Heart left ventricle (tissue), 16 donors: ENCODE measurements at regions not wholly inside any gene's neighbourhood (a gene's known extent, or its start where the extent isn't known, plus 50 kb on each side); places are given as distances from the start of the nearest gene placed in this dataset.
"Not testable (repeated sequence)": the region's sequence is repeated elsewhere in the genome, so short reads cannot be mapped to it uniquely, and the experiment has no call there.

Experiments used
- ATAC-seq, 4 donors: fragments of 200-7000 bp; cut with Tn5 transposase; one replicate each; pipeline ENCODE4 v1.9.1; 2020 to 2022; ENCODE audit warnings: moderate library complexity in 4 of 4, mild to moderate bottlenecking in 3 of 4, moderate number of reproducible peaks in 1 of 4
- DNase-seq, 5 donors: peaks; one replicate each; pipeline ENCODE4 v3.0.0-alpha.2; 2020
- H3K27ac ChIP-seq, 12 donors: fragments of 200-600 bp; sonication (generic) in 4 of 12; one replicate each; pipeline versions ENCODE4 v1.5.0 to v1.8.0; 2016 to 2022; ENCODE audit warnings: mild to moderate bottlenecking in 2 of 12
- H3K27me3 ChIP-seq, 9 donors: fragments of 200-600 bp; sonication (generic) in 2 of 9; one replicate each; pipeline versions ENCODE4 v1.5.1 to v1.8.0; 2016 to 2022; ENCODE audit warnings: mild to moderate bottlenecking in 3 of 9
- H3K36me3 ChIP-seq, 9 donors: fragments of 200-600 bp; sonication (generic) in 2 of 9; one replicate each; pipeline versions ENCODE4 v1.5.0 to v1.8.0; 2018 to 2022; ENCODE audit warnings: mild to moderate bottlenecking in 2 of 9
- H3K4me1 ChIP-seq, 12 donors: fragments of 200-600 bp; sonication (generic) in 4 of 12; one replicate each; pipeline versions ENCODE4 v1.5.0 to v1.8.0; 2016 to 2022; ENCODE audit warnings: mild to moderate bottlenecking in 3 of 12
- H3K4me3 ChIP-seq, 12 donors: fragments of 200-600 bp; sonication (generic) in 4 of 12; one replicate each; pipeline versions ENCODE4 v1.5.0 to v1.8.0; 2017 to 2022; ENCODE audit warnings: mild to moderate bottlenecking in 9 of 12, moderate library complexity in 4 of 12
- H3K9me3 ChIP-seq, 12 donors: fragments of 200-600 bp; sonication (generic) in 4 of 12; one replicate each; pipeline versions ENCODE4 v1.5.0 to v1.8.0; 2016 to 2022; ENCODE audit warnings: mild to moderate bottlenecking in 1 of 12
- POLR2A ChIP-seq, 2 donors: fragments of 450-650 bp; IDR thresholded peaks; one replicate each; pipeline ENCODE4 v1.6.1; 2017; ENCODE audit warnings: antibody characterized with exemption in 2 of 2, mild to moderate bottlenecking in 2 of 2, moderate library complexity in 2 of 2
- WGBS, 4 donors: extraction: QIAGEN DNeasy Blood & Tissue Kit in 2 of 4; methylation state at CpG; one replicate each; pipeline versions ENCODE4 v1.1.5 to v1.1.7; 2013 to 2018; 5-methylcytosine and 5-hydroxymethylcytosine counted together
- intact Hi-C, 10 donors: fragments of 100-400 bp; cut with DNase I; formaldehyde crosslinking; loops; one replicate each; pipeline versions ENCODE4 v1.11.1 to v1.14.2; 2022
- TF ChIP-seq, protein P1 (sequence below), 12 donors: fragments of 200-600 bp; sonication (generic) in 4 of 12; IDR thresholded peaks; one replicate each; pipeline versions ENCODE4 v1.5.0 to v1.8.0; 2018 to 2022; ENCODE audit warnings: antibody characterized with exemption in 12 of 12, mild to moderate bottlenecking in 5 of 12
- donor health status: ischemic (EF 13 %, LVEDD 7.1; RV severe dilation, severe dysfunction).
- donor health status: healthy with polysubstance abuse.
- donor health status: DM: no; HTN: yes; CAD: no.
- donor health status: DM: no; HTN: no; CAD: no.
- donor health status: ischemic (EF 25% LVEDD 6.9; RV normal size, moderate dysfunction).
- donor health status: ischemic (EF 25% LVEDD 5.7; RV mildly dilated, moderate dysfunction).
- donor health status: healthy.
- donor health status: DM: yes; HTN: yes; CAD: no.
- donor health status: ischemic (EF 35%, LVEDD 5.7; RV mildly dilated, moderate dysfunction).
- donor health status: nonischemic (EF 11% LVEDD 7.7; RV severe dilation, severe dysfunction).
- donor health status: DM: yes; HTN: yes; CAD: no.
- donor health status: PGD.
- donor health status: ischemic (EF 29% LVEDD 5.4; RV normal size, mild dysfunction).
- donor health status: nonischemic (EF 23%, LVEDD 6.1; RV moderate dilation, normal function).

GRCh38 chr5:167378894-167379723, 912.3 kb upstream of the WWC1 start:
- Histone ChIP-seq H3K27me3 (no peaks in the 10 kb centered on the region), H3K27ac (no peak overlapping the region), H3K36me3 (no peaks in the 10 kb centered on the region), H3K9me3 (no peaks in the 10 kb centered on the region), H3K4me3 (no peak overlapping the region), H3K4me1 (no peaks in the 10 kb centered on the region)
- DNase-seq (no peak), ATAC-seq (no peak)
- intact Hi-C loops: no loop called here
- TF ChIP-seq, protein P1, sequence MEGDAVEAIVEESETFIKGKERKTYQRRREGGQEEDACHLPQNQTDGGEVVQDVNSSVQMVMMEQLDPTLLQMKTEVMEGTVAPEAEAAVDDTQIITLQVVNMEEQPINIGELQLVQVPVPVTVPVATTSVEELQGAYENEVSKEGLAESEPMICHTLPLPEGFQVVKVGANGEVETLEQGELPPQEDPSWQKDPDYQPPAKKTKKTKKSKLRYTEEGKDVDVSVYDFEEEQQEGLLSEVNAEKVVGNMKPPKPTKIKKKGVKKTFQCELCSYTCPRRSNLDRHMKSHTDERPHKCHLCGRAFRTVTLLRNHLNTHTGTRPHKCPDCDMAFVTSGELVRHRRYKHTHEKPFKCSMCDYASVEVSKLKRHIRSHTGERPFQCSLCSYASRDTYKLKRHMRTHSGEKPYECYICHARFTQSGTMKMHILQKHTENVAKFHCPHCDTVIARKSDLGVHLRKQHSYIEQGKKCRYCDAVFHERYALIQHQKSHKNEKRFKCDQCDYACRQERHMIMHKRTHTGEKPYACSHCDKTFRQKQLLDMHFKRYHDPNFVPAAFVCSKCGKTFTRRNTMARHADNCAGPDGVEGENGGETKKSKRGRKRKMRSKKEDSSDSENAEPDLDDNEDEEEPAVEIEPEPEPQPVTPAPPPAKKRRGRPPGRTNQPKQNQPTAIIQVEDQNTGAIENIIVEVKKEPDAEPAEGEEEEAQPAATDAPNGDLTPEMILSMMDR (IDR thresholded peaks at IDR 0.05): no peak
- no peak for TF ChIP-seq POLR2A (IDR thresholded peaks at IDR 0.05)
- 81 to 87% (median 85%) methylated on average over 9 of the region's 9 CpGs for WGBS, 4 donors

- no peak for DNase-seq
- intact Hi-C loops: no loop called here
- TF ChIP-seq, protein P1 (IDR thresholded peaks at IDR 0.05): no peak
- no peak for TF ChIP-seq POLR2A (IDR thresholded peaks at IDR 0.05)
- no peaks in the 10 kb centered on the region for H3K36me3 ChIP-seq
- ATAC-seq: no peak
- H3K4me1 ChIP-seq: no peaks in the 10 kb centered on the region
- WGBS, 4 donors: 58 to 75% (median 66%) methylated on average over 1 of the region's 1 CpG
- H3K27me3 ChIP-seq: no peaks in the 10 kb centered on the region
- no peak overlapping the region for H3K4me3 ChIP-seq
- H3K27ac ChIP-seq: no peak overlapping the region
- H3K9me3 ChIP-seq: no peaks in the 10 kb centered on the region
Observed at GRCh38 chr5:167381457-167381856, 910.0 kb upstream of the WWC1 start.

DNA sequence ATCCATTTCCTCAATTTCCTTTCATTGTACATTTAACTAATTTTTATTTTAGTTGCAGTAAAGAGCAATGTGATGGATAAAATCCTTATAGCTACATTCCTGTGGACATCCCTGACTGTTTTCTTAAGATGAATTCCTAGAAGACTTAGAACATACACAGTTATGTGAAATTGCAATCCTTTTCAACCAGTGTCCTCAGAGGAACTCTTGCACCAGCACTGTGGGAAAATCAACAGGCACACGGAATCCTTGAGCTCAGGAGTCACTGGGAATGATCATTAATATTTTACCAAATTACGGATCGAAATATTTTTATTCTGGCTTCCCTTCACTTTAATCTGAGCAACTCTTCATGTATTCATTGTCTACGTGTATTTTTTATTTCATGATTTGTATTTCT, 901.9 kb upstream of the WWC1 start:
- no peaks in the 10 kb centered on the region for H3K9me3 ChIP-seq
- no peaks in the 10 kb centered on the region for H3K27me3 ChIP-seq
- 81 to 88% (median 85%) methylated on average over 4 of the region's 4 CpGs for WGBS, 4 donors
- DNase-seq (no peak), ATAC-seq (no peak)
- no peaks in the 10 kb centered on the region for H3K36me3 ChIP-seq
- intact Hi-C loops: no loop called here
- no peak overlapping the region for H3K27ac ChIP-seq
- TF ChIP-seq, protein P1 (IDR thresholded peaks at IDR 0.05): no peak
- no peak for TF ChIP-seq POLR2A (IDR thresholded peaks at IDR 0.05)
- H3K4me3 ChIP-seq: no peak overlapping the region
- no peaks in the 10 kb centered on the region for H3K4me1 ChIP-seq

GRCh38 chr5:167391286-167391685, 900.2 kb upstream of the WWC1 start:
- H3K4me3 ChIP-seq, H3K27me3 ChIP-seq, H3K36me3 ChIP-seq, DNase-seq, H3K4me1 ChIP-seq, H3K27ac ChIP-seq, H3K9me3 ChIP-seq, ATAC-seq, intact Hi-C loops: not testable (repeated sequence)
- WGBS, 4 donors: 64 to 74% (median 69%) methylated on average over 4 of the region's 4 CpGs

DNA sequence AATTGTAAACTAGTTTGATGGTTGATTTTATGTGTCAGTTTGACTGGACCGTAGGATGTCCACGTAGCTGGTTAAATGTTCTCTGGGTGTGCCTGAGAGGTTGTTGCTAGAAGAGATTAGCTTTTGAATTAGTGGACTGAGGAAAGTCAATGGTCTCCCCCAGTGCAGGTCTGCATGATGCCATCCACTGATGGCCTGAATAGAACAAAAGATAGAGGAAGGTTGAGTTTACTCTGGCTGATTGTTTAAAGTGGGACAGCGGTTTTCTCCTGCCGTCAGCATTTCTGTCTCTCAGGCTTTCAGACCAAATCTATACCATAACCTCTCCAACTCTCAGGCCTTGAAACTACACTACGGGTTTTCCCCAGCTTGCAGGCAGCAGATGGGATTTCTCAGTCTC, 899.2 kb upstream of the WWC1 start:
- ATAC-seq (no peak), DNase-seq (no peak)
- Histone ChIP-seq H3K36me3 (no peaks in the 10 kb centered on the region), H3K27ac (no peak overlapping the region), H3K27me3 (no peaks in the 10 kb centered on the region), H3K4me1 (no peaks in the 10 kb centered on the region), H3K4me3 (no peak overlapping the region), H3K9me3 (no peaks in the 10 kb centered on the region)
- TF ChIP-seq POLR2A (IDR thresholded peaks at IDR 0.05): no peak
- TF ChIP-seq, protein P1 (IDR thresholded peaks at IDR 0.05): no peak
- intact Hi-C loops: no loop called here
- WGBS, 4 donors: 77 to 82% (median 80%) methylated on average over 5 of the region's 5 CpGs
